Smooth muscle cell (in vitro differentiated cells): ENCODE measurements at regions not wholly inside any gene's neighbourhood (a gene's known extent, or its start where the extent isn't known, plus 50 kb on each side); places are given as distances from the start of the nearest gene placed in this dataset.
"Not testable (repeated sequence)": the region's sequence is repeated elsewhere in the genome, so short reads cannot be mapped to it uniquely, and the experiment has no call there.

ENCODE experiments used
- DNase-seq: peaks from one replicate; lab custom pipeline; 2025; ENCODE audit not compliant: unreplicated experiment; lab: John Stamatoyannopoulos, UW
- H2AFZ ChIP-seq: fragments of 200-600 bp; sonication (generic); 2 replicates; pipeline ENCODE4 v1.6.0; 2016; ENCODE audit warnings: antibody characterized with exemption, low read depth, mild to moderate bottlenecking
- H3F3A ChIP-seq: fragments of 200-600 bp; sonication (generic); 2 replicates; pipeline ENCODE4 v1.6.0; 2017; ENCODE audit warnings: antibody characterized with exemption, low read depth
- H3K27ac ChIP-seq: fragments of 200-600 bp; sonication (generic); 2 replicates; pipeline ENCODE4 v1.5.1; 2016; ENCODE audit warnings: low read depth, mild to moderate bottlenecking
- H3K27me3 ChIP-seq: fragments of 200-600 bp; sonication (generic); 2 replicates; pipeline ENCODE4 v1.6.1; 2016; ENCODE audit warnings: low read depth, mild to moderate bottlenecking
- H3K36me3 ChIP-seq: fragments of 200-600 bp; sonication (generic); 2 replicates; pipeline ENCODE4 v1.5.1; 2016; ENCODE audit warnings: low read depth
- H3K4me1 ChIP-seq: fragments of 200-600 bp; sonication (generic); 2 replicates; pipeline ENCODE4 v1.5.1; 2016; ENCODE audit warnings: low read depth
- H3K4me2 ChIP-seq: fragments of 200-600 bp; sonication (generic); 2 replicates; pipeline ENCODE4 v1.6.0; 2016; ENCODE audit warnings: mild to moderate bottlenecking
- H3K4me3 ChIP-seq: fragments of 200-600 bp; sonication (generic); 2 replicates; pipeline ENCODE4 v1.5.1; 2016; ENCODE audit warnings: mild to moderate bottlenecking
- H3K79me2 ChIP-seq: fragments of 200-600 bp; sonication (generic); 2 replicates; pipeline ENCODE4 v1.6.0; 2016; ENCODE audit warnings: low read depth, mild to moderate bottlenecking
- H3K9ac ChIP-seq: fragments of 200-600 bp; sonication (generic); 2 replicates; pipeline ENCODE4 v1.6.0; 2016; ENCODE audit warnings: low read depth
- H3K9me3 ChIP-seq: fragments of 200-600 bp; sonication (generic); replicated peaks from 2 replicates; pipeline ENCODE4 v1.5.1; 2016; ENCODE audit warnings: low read depth
- H4K20me1 ChIP-seq: fragments of 200-600 bp; sonication (generic); 2 replicates; pipeline ENCODE4 v1.6.0; 2016; ENCODE audit warnings: low read depth
- CTCF ChIP-seq: fragments of 200-600 bp; sonication (generic); IDR thresholded peaks from 2 replicates; pipeline ENCODE4 v1.5.1; 2017; ENCODE audit warnings: borderline replicate concordance, mild to moderate bottlenecking, antibody characterized with exemption; ENCODE audit not compliant: insufficient read depth, poor library complexity, severe bottlenecking
- WGBS: methylation state at CpG from one replicate; pipeline ENCODE4 v1.1.7; 2016; ENCODE audit warnings: low lambda C conversion rate; 5-methylcytosine and 5-hydroxymethylcytosine counted together

GRCh38 chr20:56736285-56736857 is 107.3 kb downstream of the TFAP2C start:
- WGBS: 22% methylated on average over 10 of the region's 10 CpGs
- Histone ChIP-seq H3K27ac (no peak overlapping the region), H3K4me1 (no peaks in the 10 kb centered on the region), H3F3A (no peaks in the 10 kb centered on the region), H3K27me3 (peaks cover 24% of the 10 kb centered on the region), H3K9ac (no peak overlapping the region), H3K4me2 (no peak overlapping the region), H3K79me2 (no peaks in the 10 kb centered on the region), H2AFZ (no peak overlapping the region), H3K9me3 (no peaks in the 10 kb centered on the region), H3K36me3 (no peaks in the 10 kb centered on the region), H4K20me1 (no peaks in the 10 kb centered on the region), H3K4me3 (no peak overlapping the region)
- no peak for TF ChIP-seq CTCF
- DNase-seq: no peak

GRCh38 chr20:56744325-56744821 is 115.3 kb downstream of the TFAP2C start:
- not testable (repeated sequence) for DNase-seq, H3K27me3 ChIP-seq
- WGBS: 95% methylated on average over 4 of the region's 4 CpGs

GRCh38 chr20:56748476-56749377 is 119.6 kb downstream of the TFAP2C start:
- H3K9me3 ChIP-seq: no peaks in the 10 kb centered on the region
- H3K9ac ChIP-seq: no peak overlapping the region
- TF ChIP-seq CTCF: no peak
- no peak overlapping the region for H3K4me2 ChIP-seq
- no peak overlapping the region for H3K27ac ChIP-seq
- no peaks in the 10 kb centered on the region for H3K79me2 ChIP-seq
- H4K20me1 ChIP-seq: no peaks in the 10 kb centered on the region
- no peak overlapping the region for H3K4me3 ChIP-seq
- no peaks in the 10 kb centered on the region for H3K27me3 ChIP-seq
- no peaks in the 10 kb centered on the region for H3K36me3 ChIP-seq
- H3K4me1 ChIP-seq: peaks cover 8% of the 10 kb centered on the region
- WGBS: 36% methylated on average over 8 of the region's 8 CpGs
- no peaks in the 10 kb centered on the region for H3F3A ChIP-seq
- H2AFZ ChIP-seq: no peak overlapping the region
- no peak for DNase-seq

More at GRCh38 chr20:56744325-56744821, 115.3 kb downstream of the TFAP2C start:
- H4K20me1 ChIP-seq, H3K79me2 ChIP-seq, H3K9ac ChIP-seq, H3K27ac ChIP-seq, H3K9me3 ChIP-seq, H3K4me2 ChIP-seq, H3K36me3 ChIP-seq, H3F3A ChIP-seq, H2AFZ ChIP-seq, H3K4me3 ChIP-seq, H3K4me1 ChIP-seq: not testable (repeated sequence)

- Histone ChIP-seq H3F3A (no peaks in the 10 kb centered on the region), H3K4me3 (no peak overlapping the region), H2AFZ (no peak overlapping the region), H3K79me2 (no peaks in the 10 kb centered on the region), H3K4me2 (no peak overlapping the region), H4K20me1 (no peaks in the 10 kb centered on the region), H3K4me1 (peaks cover 8% of the 10 kb centered on the region), H3K27ac (no peak overlapping the region), H3K27me3 (no peaks in the 10 kb centered on the region), H3K36me3 (no peaks in the 10 kb centered on the region), H3K9ac (no peak overlapping the region), H3K9me3 (no peaks in the 10 kb centered on the region)
- no peak for DNase-seq
- WGBS: 57% methylated on average over 14 of the region's 17 CpGs
- no peak for TF ChIP-seq CTCF
Observed at GRCh38 chr20:56750430-56750829, 121.3 kb downstream of the TFAP2C start.
